Karpas-422 (cell line): ENCODE measurements at regions not wholly inside any gene's neighbourhood (a gene's known extent, or its start where the extent isn't known, plus 50 kb on each side); places are given as distances from the start of the nearest gene placed in this dataset.
"Not testable (repeated sequence)": the region's sequence is repeated elsewhere in the genome, so short reads cannot be mapped to it uniquely, and the experiment has no call there.

ENCODE experiments used
- DNase-seq: peaks from one replicate; pipeline ENCODE4 v3.0.0-alpha.2; 2015
- H2AFZ ChIP-seq: fragments of 200-600 bp; sonication (generic); 2 replicates; pipeline ENCODE4 v1.6.1; 2014; ENCODE audit warnings: antibody characterized with exemption, low read length, mixed read lengths
- H3K27ac ChIP-seq: fragments of 200-600 bp; sonication (generic); 2 replicates; pipeline ENCODE4 v1.5.1; 2014; ENCODE audit warnings: mild to moderate bottlenecking, low read length, moderate library complexity
- H3K27me3 ChIP-seq: fragments of 200-600 bp; sonication (generic); 2 replicates; pipeline ENCODE4 v1.6.1; 2014; ENCODE audit warnings: low read length, mixed read lengths
- H3K36me3 ChIP-seq: fragments of 200-600 bp; sonication (generic); 2 replicates; pipeline ENCODE4 v1.6.1; 2014; ENCODE audit warnings: low read length, mixed read lengths; ENCODE audit not compliant: insufficient read depth
- H3K4me1 ChIP-seq: fragments of 200-600 bp; sonication (generic); 2 replicates; pipeline ENCODE4 v1.6.1; 2014; ENCODE audit warnings: mild to moderate bottlenecking, low read length, mixed read lengths
- H3K4me2 ChIP-seq: fragments of 200-600 bp; sonication (generic); 2 replicates; pipeline ENCODE4 v1.6.1; 2014; ENCODE audit warnings: low read length, low read depth, mild to moderate bottlenecking; ENCODE audit not compliant: poor library complexity, severe bottlenecking
- H3K4me3 ChIP-seq: fragments of 200-600 bp; sonication (generic); 2 replicates; pipeline ENCODE4 v1.5.1; 2014; ENCODE audit warnings: mild to moderate bottlenecking, antibody characterized with exemption, low read length, mixed read lengths
- H3K79me2 ChIP-seq: fragments of 200-600 bp; sonication (generic); 2 replicates; pipeline ENCODE4 v1.6.1; 2014; ENCODE audit warnings: mild to moderate bottlenecking, low read length, mixed read lengths
- H3K9ac ChIP-seq: fragments of 200-600 bp; sonication (generic); 2 replicates; pipeline ENCODE4 v1.6.0; 2014; ENCODE audit warnings: low read length
- H3K9me2 ChIP-seq: fragments of 200-600 bp; sonication (generic), shearing (Covaris generic); replicated peaks from 2 replicates; pipeline ENCODE4 v1.6.0; 2014; ENCODE audit warnings: mild to moderate bottlenecking, low read length, moderate library complexity; ENCODE audit not compliant: insufficient read depth
- H3K9me3 ChIP-seq: fragments of 300-700, 200-600 bp; sonication (generic); 2 replicates; pipeline ENCODE4 v1.6.1; 2014; ENCODE audit warnings: low read length, mixed read lengths
- H4K20me1 ChIP-seq: fragments of 200-600 bp; sonication (generic); 2 replicates; pipeline ENCODE4 v1.6.1; 2014; ENCODE audit warnings: mild to moderate bottlenecking, antibody characterized with exemption, low read length, low read depth; ENCODE audit not compliant: insufficient read depth

- Histone ChIP-seq H2AFZ (no peak overlapping the region), H3K9me2 (no peaks in the 10 kb centered on the region), H3K9me3 (peaks cover 5% of the 10 kb centered on the region; the same call in 1 of the 2 replicates), H3K9ac (no peak overlapping the region), H3K27me3 (no peaks in the 10 kb centered on the region; the same call in 1 of the 2 replicates), H3K36me3 (no peaks in the 10 kb centered on the region), H3K4me1 (no peaks in the 10 kb centered on the region), H3K4me2 (no peak overlapping the region), H4K20me1 (no peaks in the 10 kb centered on the region), H3K79me2 (no peaks in the 10 kb centered on the region), H3K4me3 (no peak overlapping the region), H3K27ac (no peak overlapping the region)
- DNase-seq: no peak
These were observed 179.4 kb upstream of the NUDT12 start for GRCh38 chr5:103741984-103742383.

GRCh38 chr5:103736343-103736742 is 173.8 kb upstream of the NUDT12 start:
- not testable (repeated sequence) for DNase-seq

GRCh38 chr5:103724271-103724670 is 161.7 kb upstream of the NUDT12 start:
- Histone ChIP-seq H3K4me3 (no peak overlapping the region), H3K79me2 (no peaks in the 10 kb centered on the region), H3K9ac (no peak overlapping the region), H3K4me2 (no peak overlapping the region), H3K27me3 (no peaks in the 10 kb centered on the region), H3K9me2 (no peaks in the 10 kb centered on the region), H4K20me1 (no peaks in the 10 kb centered on the region), H3K4me1 (no peaks in the 10 kb centered on the region), H3K36me3 (no peaks in the 10 kb centered on the region), H2AFZ (no peak overlapping the region), H3K9me3 (peaks cover 3% of the 10 kb centered on the region), H3K27ac (no peak overlapping the region)
- DNase-seq: no peak

More at GRCh38 chr5:103736343-103736742, 173.8 kb upstream of the NUDT12 start:
- not testable (repeated sequence) for H3K9me3 ChIP-seq, H3K27me3 ChIP-seq, H3K9ac ChIP-seq, H3K4me1 ChIP-seq, H3K9me2 ChIP-seq, H3K4me3 ChIP-seq, H2AFZ ChIP-seq, H3K27ac ChIP-seq, H3K36me3 ChIP-seq, H3K4me2 ChIP-seq, H4K20me1 ChIP-seq, H3K79me2 ChIP-seq

- Histone ChIP-seq H3K27me3 (no peaks in the 10 kb centered on the region), H3K9ac (no peak overlapping the region), H3K79me2 (no peaks in the 10 kb centered on the region), H3K9me3 (peaks cover 10% of the 10 kb centered on the region), H3K27ac (no peak overlapping the region), H3K4me1 (no peaks in the 10 kb centered on the region), H2AFZ (no peak overlapping the region), H3K9me2 (no peaks in the 10 kb centered on the region), H3K4me3 (no peak overlapping the region), H3K4me2 (no peak overlapping the region), H3K36me3 (no peaks in the 10 kb centered on the region), H4K20me1 (no peaks in the 10 kb centered on the region)
- DNase-seq: no peak
These were observed 158.6 kb upstream of the NUDT12 start for GRCh38 chr5:103721183-103721582.

- H3K27me3 ChIP-seq: no peaks in the 10 kb centered on the region
- peaks cover 16% of the 10 kb centered on the region for H3K9me3 ChIP-seq
- no peaks in the 10 kb centered on the region for H4K20me1 ChIP-seq
- no peaks in the 10 kb centered on the region for H3K9me2 ChIP-seq
- H3K4me2 ChIP-seq: no peak overlapping the region
- no peak overlapping the region for H3K4me3 ChIP-seq
- no peak overlapping the region for H3K9ac ChIP-seq
- no peak overlapping the region for H2AFZ ChIP-seq
- H3K36me3 ChIP-seq: no peaks in the 10 kb centered on the region
- no peak for DNase-seq
- no peaks in the 10 kb centered on the region for H3K79me2 ChIP-seq
- no peak overlapping the region for H3K27ac ChIP-seq
- no peaks in the 10 kb centered on the region for H3K4me1 ChIP-seq
These were observed 155.5 kb upstream of the NUDT12 start for GRCh38 chr5:103718108-103718507.

GRCh38 chr5:103708601-103709000 is 146.0 kb upstream of the NUDT12 start:
- no peaks in the 10 kb centered on the region for H3K9me3 ChIP-seq
- H3K36me3 ChIP-seq: no peaks in the 10 kb centered on the region

GRCh38 chr5:103706939-103707682 is 144.5 kb upstream of the NUDT12 start:
- Histone ChIP-seq H4K20me1 (no peaks in the 10 kb centered on the region), H3K27ac (no peak overlapping the region), H3K4me2 (no peak overlapping the region), H3K4me3 (no peak overlapping the region), H3K27me3 (no peaks in the 10 kb centered on the region), H3K9ac (no peak overlapping the region), H3K36me3 (no peaks in the 10 kb centered on the region), H3K9me3 (no peaks in the 10 kb centered on the region), H3K4me1 (no peaks in the 10 kb centered on the region), H2AFZ (no peak overlapping the region), H3K79me2 (no peaks in the 10 kb centered on the region), H3K9me2 (no peaks in the 10 kb centered on the region)
- no peak for DNase-seq

More at GRCh38 chr5:103708601-103709000, 146.0 kb upstream of the NUDT12 start:
- Histone ChIP-seq H3K27me3 (no peaks in the 10 kb centered on the region), H3K9me2 (no peaks in the 10 kb centered on the region), H4K20me1 (no peaks in the 10 kb centered on the region), H3K9ac (no peak overlapping the region), H3K4me3 (no peak overlapping the region), H3K4me1 (no peaks in the 10 kb centered on the region), H3K27ac (no peak overlapping the region), H3K4me2 (no peak overlapping the region), H2AFZ (no peak overlapping the region), H3K79me2 (no peaks in the 10 kb centered on the region)
- DNase-seq: no peak

- no peak overlapping the region for H3K4me3 ChIP-seq
- no peaks in the 10 kb centered on the region for H3K36me3 ChIP-seq
- no peak overlapping the region for H3K9ac ChIP-seq
- no peak overlapping the region for H3K4me2 ChIP-seq
- H4K20me1 ChIP-seq: no peaks in the 10 kb centered on the region
- H2AFZ ChIP-seq: no peak overlapping the region
- no peaks in the 10 kb centered on the region for H3K79me2 ChIP-seq
- DNase-seq: no peak
- no peaks in the 10 kb centered on the region for H3K4me1 ChIP-seq
- H3K9me2 ChIP-seq: no peaks in the 10 kb centered on the region
- H3K27ac ChIP-seq: no peak overlapping the region
- H3K9me3 ChIP-seq: no peaks in the 10 kb centered on the region
- no peaks in the 10 kb centered on the region for H3K27me3 ChIP-seq
These were observed 141.0 kb upstream of the NUDT12 start for GRCh38 chr5:103703617-103704016.
